Lung (tissue), 11 donors: ENCODE measurements at regions not wholly inside any gene's neighbourhood (a gene's known extent, or its start where the extent isn't known, plus 50 kb on each side); places are given as distances from the start of the nearest gene placed in this dataset.

Experiments
- ATAC-seq: fragments of 200-7000 bp; cut with Tn5 transposase; one replicate; pipeline ENCODE4 v1.9.1; 2020; ENCODE audit warnings: moderate number of reproducible peaks; ENCODE audit not compliant: insufficient read depth, low FRiP score
- DNase-seq, 3 donors: peaks; one replicate each; pipeline ENCODE4 v3.0.0-alpha.2; 2013 to 2017
- H3K27ac ChIP-seq, 2 donors: one replicate each; pipeline ENCODE4 v1.5.1; 2013; ENCODE audit warnings: mild to moderate bottlenecking in 2 of 2, moderate library complexity in 2 of 2, control low read depth in 1 of 2, inconsistent platforms in 1 of 2, low read depth in 1 of 2, low read length in 1 of 2
- H3K27me3 ChIP-seq, 3 donors: one replicate each; pipeline ENCODE4 v1.5.1; 2013; ENCODE audit warnings: low read length in 2 of 3; ENCODE audit not compliant: control insufficient read depth in 3 of 3, insufficient read depth in 3 of 3
- H3K36me3 ChIP-seq, 4 donors: one replicate each; pipeline ENCODE4 v1.5.1; 2013; ENCODE audit warnings: low read length in 4 of 4, mild to moderate bottlenecking in 1 of 4, moderate library complexity in 1 of 4; ENCODE audit not compliant: control insufficient read depth in 4 of 4, insufficient read depth in 4 of 4
- H3K4me1 ChIP-seq, 5 donors: one replicate each; pipeline ENCODE4 v1.5.1; 2013; ENCODE audit warnings: low read length in 5 of 5, mild to moderate bottlenecking in 2 of 5, moderate library complexity in 1 of 5; ENCODE audit not compliant: control insufficient read depth in 5 of 5, insufficient read depth in 5 of 5
- H3K4me3 ChIP-seq: one replicate; pipeline ENCODE4 v1.5.1; 2013; ENCODE audit warnings: mild to moderate bottlenecking, control low read depth, moderate library complexity
- H3K9ac ChIP-seq, 2 donors: one replicate each; pipeline ENCODE4 v1.5.1; 2013; ENCODE audit warnings: low read length in 2 of 2, control low read depth in 1 of 2; ENCODE audit not compliant: insufficient read depth in 1 of 2
- H3K9me3 ChIP-seq, 4 donors: one replicate each; pipeline ENCODE4 v1.5.1; 2013; ENCODE audit warnings: low read length in 3 of 4, mild to moderate bottlenecking in 1 of 4, moderate library complexity in 1 of 4; ENCODE audit not compliant: control insufficient read depth in 4 of 4, insufficient read depth in 3 of 4
- WGBS, 2 donors: extraction: QIAGEN DNeasy Blood & Tissue Kit; methylation state at CpG; one replicate each; pipeline ENCODE4 v1.1.7; 2013; 5-methylcytosine and 5-hydroxymethylcytosine counted together
- TF ChIP-seq, protein P1 (sequence below): IDR thresholded peaks from 2 replicates; pipeline ENCODE4 v1.5.1; 2012; ENCODE audit warnings: mild to moderate bottlenecking; ENCODE audit errors: control extremely low read depth, extremely low read depth
- donor health status: control.
- donor health status: control.
- donor health status: Bipolar disorder and iron deficiency.
- donor health status: healthy.
- donor health status: DM: yes; HTN: yes; CAD: no.

- WGBS, 2 donors, result 65 to 78% methylated on average over 1 of the region's 1 CpG
- H3K4me3 ChIP-seq, result no peak overlapping the region
- H3K36me3 ChIP-seq, result no peaks in the 10 kb centered on the region
- no peak overlapping the region for H3K27ac ChIP-seq
- H3K9ac ChIP-seq, result no peak overlapping the region
- no peaks in the 10 kb centered on the region for H3K9me3 ChIP-seq
- H3K4me1 ChIP-seq, result peaks cover 0 to 7% (median 0%) of the 10 kb centered on the region in 5 donors
- ATAC-seq (no peak), DNase-seq (no peak)
- no peaks in the 10 kb centered on the region for H3K27me3 ChIP-seq
- TF ChIP-seq, protein P1, sequence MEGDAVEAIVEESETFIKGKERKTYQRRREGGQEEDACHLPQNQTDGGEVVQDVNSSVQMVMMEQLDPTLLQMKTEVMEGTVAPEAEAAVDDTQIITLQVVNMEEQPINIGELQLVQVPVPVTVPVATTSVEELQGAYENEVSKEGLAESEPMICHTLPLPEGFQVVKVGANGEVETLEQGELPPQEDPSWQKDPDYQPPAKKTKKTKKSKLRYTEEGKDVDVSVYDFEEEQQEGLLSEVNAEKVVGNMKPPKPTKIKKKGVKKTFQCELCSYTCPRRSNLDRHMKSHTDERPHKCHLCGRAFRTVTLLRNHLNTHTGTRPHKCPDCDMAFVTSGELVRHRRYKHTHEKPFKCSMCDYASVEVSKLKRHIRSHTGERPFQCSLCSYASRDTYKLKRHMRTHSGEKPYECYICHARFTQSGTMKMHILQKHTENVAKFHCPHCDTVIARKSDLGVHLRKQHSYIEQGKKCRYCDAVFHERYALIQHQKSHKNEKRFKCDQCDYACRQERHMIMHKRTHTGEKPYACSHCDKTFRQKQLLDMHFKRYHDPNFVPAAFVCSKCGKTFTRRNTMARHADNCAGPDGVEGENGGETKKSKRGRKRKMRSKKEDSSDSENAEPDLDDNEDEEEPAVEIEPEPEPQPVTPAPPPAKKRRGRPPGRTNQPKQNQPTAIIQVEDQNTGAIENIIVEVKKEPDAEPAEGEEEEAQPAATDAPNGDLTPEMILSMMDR, result no peak
Observed at GRCh38 chr11:57121996-57122395, 59.8 kb upstream of the LRRC55 start.

DNA sequence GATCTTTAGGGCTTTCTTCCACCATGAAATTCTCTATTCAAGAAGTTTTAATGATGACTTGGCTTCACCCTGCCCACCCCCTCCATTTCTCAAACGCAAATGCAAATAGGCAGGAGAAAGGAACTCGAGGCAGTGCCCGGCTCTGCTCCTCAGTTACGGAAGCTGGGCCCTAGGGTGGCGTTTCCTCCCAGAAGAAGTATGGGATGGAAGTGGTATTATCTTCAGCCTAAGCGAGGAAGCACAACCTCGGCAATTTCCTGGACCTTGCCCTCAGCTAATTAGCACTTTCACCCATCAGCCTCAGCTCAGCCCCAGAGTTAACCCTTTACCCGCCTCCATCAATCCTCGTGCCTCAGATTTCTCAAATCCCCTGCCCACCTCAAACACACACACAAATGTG, 58.2 kb upstream of the LRRC55 start:
- no peak for ATAC-seq
- no peaks in the 10 kb centered on the region for H3K36me3 ChIP-seq
- no peak for DNase-seq
- 23 to 37% methylated on average over 9 of the region's 9 CpGs for WGBS, 2 donors
- H3K9me3 ChIP-seq, result no peaks in the 10 kb centered on the region
- H3K4me3 ChIP-seq, result no peak overlapping the region
- TF ChIP-seq, protein P1, result no peak
- H3K4me1 ChIP-seq, result peaks cover 0 to 7% (median 0%) of the 10 kb centered on the region in 5 donors
- no peaks in the 10 kb centered on the region for H3K27me3 ChIP-seq
- no peak overlapping the region for H3K27ac ChIP-seq
- no peak overlapping the region for H3K9ac ChIP-seq

DNA sequence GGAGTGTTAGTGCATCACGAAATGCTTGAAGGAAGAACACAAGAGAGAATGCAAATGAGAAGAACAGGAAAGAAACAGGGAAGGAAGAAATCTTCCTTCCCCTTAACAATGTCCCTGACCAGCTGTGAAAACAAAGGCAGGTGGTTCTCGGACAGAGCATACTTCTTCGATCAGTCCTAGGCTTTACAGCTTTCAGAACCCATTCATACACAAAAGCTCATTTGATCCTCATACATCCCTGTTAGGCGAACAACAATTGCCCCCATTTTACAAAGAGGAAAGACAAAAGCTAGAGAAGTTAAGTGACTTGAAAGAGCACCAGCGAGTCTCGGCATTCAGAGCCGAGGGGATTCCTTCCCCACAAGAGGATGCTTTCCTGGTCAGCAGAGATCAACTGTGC, 57.2 kb upstream of the LRRC55 start:
- WGBS, 2 donors, result 39 to 55% methylated on average over 7 of the region's 7 CpGs
- Histone ChIP-seq H3K27ac (no peak overlapping the region), H3K9ac (no peak overlapping the region), H3K4me1 (peaks cover 0 to 7% (median 0%) of the 10 kb centered on the region in 5 donors), H3K9me3 (no peaks in the 10 kb centered on the region), H3K4me3 (no peak overlapping the region), H3K36me3 (no peaks in the 10 kb centered on the region), H3K27me3 (no peaks in the 10 kb centered on the region)
- no peak for DNase-seq
- TF ChIP-seq, protein P1, result no peak
- no peak for ATAC-seq

DNA sequence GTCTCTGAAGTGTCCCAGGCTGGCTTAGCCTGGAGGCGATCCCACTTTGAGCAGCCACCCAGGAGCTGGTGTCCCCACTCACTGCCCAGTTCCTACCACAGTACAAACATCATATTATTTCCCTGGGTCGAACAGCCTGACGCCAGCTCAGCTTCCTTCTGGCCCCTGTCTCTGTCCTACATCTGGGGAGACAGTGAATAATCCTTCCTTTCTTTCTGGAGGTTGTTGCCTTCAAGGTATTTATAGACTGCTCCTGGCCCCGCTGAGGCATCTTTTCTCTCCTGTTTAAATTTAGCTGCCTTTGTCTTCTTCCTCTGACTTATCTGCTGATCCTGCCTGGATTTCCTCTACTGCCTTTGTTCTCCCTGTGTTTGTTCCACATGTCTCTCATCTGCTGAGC, 56.8 kb upstream of the LRRC55 start:
- no peak overlapping the region for H3K4me3 ChIP-seq
- no peaks in the 10 kb centered on the region for H3K27me3 ChIP-seq
- H3K36me3 ChIP-seq, result no peaks in the 10 kb centered on the region
- H3K27ac ChIP-seq, result no peak overlapping the region
- H3K4me1 ChIP-seq, result peaks cover 0 to 7% (median 0%) of the 10 kb centered on the region in 5 donors
- WGBS, 2 donors, result 23 to 45% methylated on average over 4 of the region's 4 CpGs
- ATAC-seq (no peak), DNase-seq (no peak)
- no peak overlapping the region for H3K9ac ChIP-seq
- no peaks in the 10 kb centered on the region for H3K9me3 ChIP-seq
- TF ChIP-seq, protein P1, result no peak
